ENCODE measurements at regions not wholly inside any gene's neighbourhood (a gene's known extent, or its start where the extent isn't known, plus 50 kb on each side); places are given as distances from the start of the nearest gene placed in this dataset.

DNA sequence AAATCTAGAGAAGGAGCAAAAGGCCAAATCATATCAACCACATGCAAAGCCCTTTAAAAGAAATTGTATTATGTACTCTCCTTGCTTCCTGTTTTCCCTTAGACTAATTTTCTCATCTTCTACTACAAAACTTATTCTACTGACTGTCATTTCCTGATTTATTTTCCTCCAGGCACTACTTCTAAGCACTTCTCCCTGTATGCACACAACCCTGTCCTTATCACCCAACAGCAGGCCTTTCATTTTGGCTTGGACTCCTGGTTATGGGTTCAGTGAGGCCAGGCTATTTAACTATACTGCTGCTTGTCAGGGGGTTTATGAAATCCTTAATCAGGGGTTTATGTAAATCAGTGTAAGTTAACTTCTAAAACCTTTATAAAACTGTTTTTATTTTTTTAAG lies 205.1 kb upstream of the FAM98A start:
- intact Hi-C loops (cut with micrococcal nuclease; ENCODE audit: unreplicated experiment): no loop called here
- Histone ChIP-seq H3K9me3 (replicated peaks; ENCODE audit: control insufficient read depth, insufficient read depth, low read length) (no peaks in the 10 kb centered on the region), H2AFZ (ENCODE audit: control insufficient read depth, low read depth, low read length) (no peak overlapping the region), H3K4me3 (no peak overlapping the region), H3K27ac (ENCODE audit: control insufficient read depth, insufficient read depth) (no peak overlapping the region), H3K4me2 (ENCODE audit: control insufficient read depth, insufficient read depth) (no peak overlapping the region), H3K9ac (ENCODE audit: control insufficient read depth, insufficient read depth, low read length) (no peak overlapping the region), H3K4me1 (ENCODE audit: control insufficient read depth, insufficient read depth, low read length) (no peaks in the 10 kb centered on the region), H3K27me3 (replicated peaks in 1 of 2; ENCODE audit: control insufficient read depth in 2 of 2, insufficient read depth in 2 of 2, low read length in 1 of 2) (no peaks in the 10 kb centered on the region), H3K36me3 (ENCODE audit: control insufficient read depth in 2 of 2, insufficient read depth in 2 of 2, low read length in 1 of 2) (no peaks in the 10 kb centered on the region), H4K20me1 (ENCODE audit: control insufficient read depth, insufficient read depth) (no peaks in the 10 kb centered on the region), H3K79me2 (ENCODE audit: control insufficient read depth, insufficient read depth, low read length) (no peaks in the 10 kb centered on the region)
- ATAC-seq: no peak
- ChIA-PET RAD21 (ENCODE audit: unreplicated experiment) (no interaction called here), CTCF (no interaction called here), POLR2A (no interaction called here), SMC1A (ENCODE audit: uncharacterized antibody, unreplicated experiment) (no interaction called here)
- BruUV-seq (replicated peaks): no TSS peak
- in situ Hi-C loops (cut with MboI): no loop called here
- TF ChIP-seq LARP7 (IDR thresholded peaks at IDR 0.05) (no peak), CHD2 (IDR thresholded peaks at IDR 0.05; ENCODE audit: borderline replicate concordance, low read depth, low read length) (no peak), HCFC1 (IDR thresholded peaks at IDR 0.05; ENCODE audit: low read length) (no peak), RB1 (IDR thresholded peaks at IDR 0.05; ENCODE audit: borderline replicate concordance) (no peak), RUNX3 (IDR thresholded peaks at IDR 0.05; ENCODE audit: low read length) (no peak), EZH2 (IDR thresholded peaks at IDR 0.05; ENCODE audit: borderline replicate concordance, control insufficient read depth, low read depth, low read length) (no peak), SMAD1 (IDR thresholded peaks at IDR 0.05; ENCODE audit: low read depth, partially characterized antibody) (no peak), BCLAF1 (IDR thresholded peaks at IDR 0.05) (no peak), GABPA (IDR thresholded peaks at IDR 0.05; ENCODE audit: low read depth) (no peak), STAT1 (conservative IDR thresholded peaks at IDR 0.05) (no peak), MTA3 (IDR thresholded peaks at IDR 0.05; ENCODE audit: borderline replicate concordance, low read length) (no peak), SIX5 (IDR thresholded peaks at IDR 0.05; ENCODE audit: low read depth, low read length, severe bottlenecking) (no peak), RELB (IDR thresholded peaks at IDR 0.05; ENCODE audit: low read depth) (no peak)
- TF ChIP-seq, protein P1, sequence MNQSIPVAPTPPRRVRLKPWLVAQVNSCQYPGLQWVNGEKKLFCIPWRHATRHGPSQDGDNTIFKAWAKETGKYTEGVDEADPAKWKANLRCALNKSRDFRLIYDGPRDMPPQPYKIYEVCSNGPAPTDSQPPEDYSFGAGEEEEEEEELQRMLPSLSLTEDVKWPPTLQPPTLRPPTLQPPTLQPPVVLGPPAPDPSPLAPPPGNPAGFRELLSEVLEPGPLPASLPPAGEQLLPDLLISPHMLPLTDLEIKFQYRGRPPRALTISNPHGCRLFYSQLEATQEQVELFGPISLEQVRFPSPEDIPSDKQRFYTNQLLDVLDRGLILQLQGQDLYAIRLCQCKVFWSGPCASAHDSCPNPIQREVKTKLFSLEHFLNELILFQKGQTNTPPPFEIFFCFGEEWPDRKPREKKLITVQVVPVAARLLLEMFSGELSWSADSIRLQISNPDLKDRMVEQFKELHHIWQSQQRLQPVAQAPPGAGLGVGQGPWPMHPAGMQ (IDR thresholded peaks at IDR 0.05; ENCODE audit: borderline replicate concordance): no peak
- TF ChIP-seq, protein P2, sequence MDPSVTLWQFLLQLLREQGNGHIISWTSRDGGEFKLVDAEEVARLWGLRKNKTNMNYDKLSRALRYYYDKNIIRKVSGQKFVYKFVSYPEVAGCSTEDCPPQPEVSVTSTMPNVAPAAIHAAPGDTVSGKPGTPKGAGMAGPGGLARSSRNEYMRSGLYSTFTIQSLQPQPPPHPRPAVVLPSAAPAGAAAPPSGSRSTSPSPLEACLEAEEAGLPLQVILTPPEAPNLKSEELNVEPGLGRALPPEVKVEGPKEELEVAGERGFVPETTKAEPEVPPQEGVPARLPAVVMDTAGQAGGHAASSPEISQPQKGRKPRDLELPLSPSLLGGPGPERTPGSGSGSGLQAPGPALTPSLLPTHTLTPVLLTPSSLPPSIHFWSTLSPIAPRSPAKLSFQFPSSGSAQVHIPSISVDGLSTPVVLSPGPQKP (IDR thresholded peaks at IDR 0.05; ENCODE audit: low read depth, low read length): no peak
- DNase-seq (ENCODE audit: low read depth, low spot score): no peak
- no peak for FAIRE-seq

Data from GM12878 (cell line).